ENCODE measurements at regions not wholly inside any gene's neighbourhood (a gene's known extent, or its start where the extent isn't known, plus 50 kb on each side); places are given as distances from the start of the nearest gene placed in this dataset.
"Not testable (repeated sequence)": the region's sequence is repeated elsewhere in the genome, so short reads cannot be mapped to it uniquely, and the experiment has no call there.

DNA sequence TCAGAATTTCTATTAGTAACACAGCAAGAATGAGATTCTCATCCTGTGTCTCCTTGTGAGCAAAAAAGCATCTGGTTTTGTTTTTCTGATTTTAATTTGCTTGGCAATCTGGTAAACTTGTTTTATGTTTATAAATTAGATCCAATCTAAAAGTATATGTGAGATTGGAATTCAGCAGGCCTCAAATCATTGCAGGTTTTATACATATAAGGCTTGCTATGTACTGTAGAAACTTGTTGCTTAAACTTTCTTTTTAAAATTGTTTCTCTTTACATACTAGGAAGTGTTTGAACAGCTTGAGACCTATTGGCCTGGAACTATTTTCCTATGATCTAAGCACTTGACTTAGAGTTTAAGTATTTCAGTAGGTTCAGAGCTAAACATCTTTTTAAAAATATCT is 1037.8 kb downstream of the NR2F1-AS1 start:
- no peaks in the 10 kb centered on the region for H3K4me1 ChIP-seq (ENCODE audit: insufficient read depth, low read length, poor library complexity, severe bottlenecking)
- no peaks in the 10 kb centered on the region for H3F3A ChIP-seq (ENCODE audit: low read depth)
- no peaks in the 10 kb centered on the region for H3K79me2 ChIP-seq (ENCODE audit: insufficient read depth, low read length)
- no peak overlapping the region for H3K9ac ChIP-seq (ENCODE audit: low read depth, low read length, poor library complexity, severe bottlenecking)
- no peaks in the 10 kb centered on the region for H4K20me1 ChIP-seq (ENCODE audit: insufficient read depth, low read length, poor library complexity, severe bottlenecking)
- H3K27me3 ChIP-seq (ENCODE audit: insufficient read depth, low read length, poor library complexity, severe bottlenecking) = no peaks in the 10 kb centered on the region
- no peaks in the 10 kb centered on the region for H3K9me2 ChIP-seq (replicated peaks; ENCODE audit: low read depth, low read length)
- TF ChIP-seq EZH2phosphoT487 (IDR thresholded peaks at IDR 0.05; ENCODE audit: borderline replicate concordance) = no peak
- TF ChIP-seq CTCF (conservative IDR thresholded peaks at IDR 0.05; ENCODE audit: low read length) = no peak
- no peaks in the 10 kb centered on the region for H3K36me3 ChIP-seq (ENCODE audit: insufficient read depth, low read length)
- H3K4me3 ChIP-seq (ENCODE audit: low read length, poor library complexity, severe bottlenecking) = no peak overlapping the region
- no peak overlapping the region for H2AFZ ChIP-seq (ENCODE audit: low read length)
- no peak overlapping the region for H3K4me2 ChIP-seq (ENCODE audit: low read depth, low read length, poor library complexity, severe bottlenecking)
- H3K9me3 ChIP-seq (ENCODE audit: insufficient read depth, low read depth, low read length) = no peaks in the 10 kb centered on the region

DNA sequence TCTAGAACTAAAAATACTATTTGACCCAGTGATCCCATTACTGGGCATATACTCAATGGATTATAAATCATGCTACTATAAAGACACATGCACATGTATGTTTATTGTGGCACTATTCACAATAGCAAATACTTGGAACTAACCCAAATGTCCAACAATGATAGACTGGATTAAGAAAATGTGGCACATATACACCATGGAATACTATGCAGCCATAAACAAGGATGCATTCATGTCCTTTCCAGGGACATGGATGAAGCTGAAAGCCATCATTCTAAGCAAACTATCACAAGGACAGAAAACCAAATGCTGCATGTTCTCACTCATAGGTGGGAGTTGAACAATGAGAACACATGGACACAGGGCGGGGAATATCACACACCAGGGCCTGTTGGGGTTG is 1039.0 kb downstream of the NR2F1-AS1 start:
- not testable (repeated sequence) for H3K36me3 ChIP-seq (ENCODE audit: insufficient read depth, low read length); H3K9ac ChIP-seq (ENCODE audit: low read depth, low read length, poor library complexity, severe bottlenecking); H3K27me3 ChIP-seq (ENCODE audit: insufficient read depth, low read length, poor library complexity, severe bottlenecking); H3K79me2 ChIP-seq (ENCODE audit: insufficient read depth, low read length); H4K20me1 ChIP-seq (ENCODE audit: insufficient read depth, low read length, poor library complexity, severe bottlenecking); H2AFZ ChIP-seq (ENCODE audit: low read length); H3K4me2 ChIP-seq (ENCODE audit: low read depth, low read length, poor library complexity, severe bottlenecking); H3K4me1 ChIP-seq (ENCODE audit: insufficient read depth, low read length, poor library complexity, severe bottlenecking); H3F3A ChIP-seq (ENCODE audit: low read depth); H3K9me3 ChIP-seq (ENCODE audit: insufficient read depth, low read depth, low read length); H3K9me2 ChIP-seq (replicated peaks; ENCODE audit: low read depth, low read length); H3K4me3 ChIP-seq (ENCODE audit: low read length, poor library complexity, severe bottlenecking)

DNA sequence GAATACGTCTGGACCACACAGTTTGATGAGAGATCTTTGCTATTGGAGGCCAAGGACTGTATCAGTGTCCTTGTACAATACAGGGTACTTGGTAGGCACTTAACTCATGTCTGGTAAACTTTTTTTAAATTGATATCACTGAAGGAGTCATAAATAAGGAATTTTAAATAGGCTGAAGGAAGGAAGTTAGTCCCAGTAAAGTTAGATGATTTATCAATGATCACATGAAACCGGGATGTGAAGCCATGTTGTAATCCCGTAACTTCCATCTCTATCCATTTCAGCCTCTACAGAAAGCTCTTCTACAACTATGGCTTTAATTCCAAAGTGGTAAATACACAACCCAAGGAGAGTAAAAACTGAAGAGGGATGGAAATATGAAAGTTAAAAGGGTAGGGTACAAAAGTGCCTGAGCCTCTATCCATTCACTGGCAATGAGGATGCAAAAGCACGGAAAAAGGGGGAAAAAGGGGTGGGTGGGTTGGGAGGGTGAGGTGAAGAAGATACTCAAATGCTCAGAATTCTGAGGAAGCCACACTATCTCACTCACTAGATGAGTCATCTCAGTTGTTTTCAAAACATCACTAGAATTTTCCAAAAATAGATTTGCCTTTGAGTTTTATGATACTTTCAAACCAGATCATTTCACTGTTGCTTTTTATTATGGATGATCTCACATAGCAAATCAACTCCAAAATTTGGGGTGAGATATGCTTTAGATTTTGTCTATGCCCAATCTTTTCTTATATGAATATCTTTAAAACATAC is 1053.5 kb downstream of the NR2F1-AS1 start:
- Histone ChIP-seq H3K9me3 (ENCODE audit: insufficient read depth, low read depth, low read length) (no peaks in the 10 kb centered on the region), H3K4me3 (ENCODE audit: low read length, poor library complexity, severe bottlenecking) (no peak overlapping the region), H3K4me2 (ENCODE audit: low read depth, low read length, poor library complexity, severe bottlenecking) (no peak overlapping the region), H3K27me3 (ENCODE audit: insufficient read depth, low read length, poor library complexity, severe bottlenecking) (no peaks in the 10 kb centered on the region), H4K20me1 (ENCODE audit: insufficient read depth, low read length, poor library complexity, severe bottlenecking) (no peaks in the 10 kb centered on the region), H3K79me2 (ENCODE audit: insufficient read depth, low read length) (no peaks in the 10 kb centered on the region), H3K9me2 (replicated peaks; ENCODE audit: low read depth, low read length) (no peaks in the 10 kb centered on the region), H2AFZ (ENCODE audit: low read length) (no peak overlapping the region), H3K9ac (ENCODE audit: low read depth, low read length, poor library complexity, severe bottlenecking) (no peak overlapping the region), H3K4me1 (ENCODE audit: insufficient read depth, low read length, poor library complexity, severe bottlenecking) (no peaks in the 10 kb centered on the region), H3F3A (ENCODE audit: low read depth) (no peaks in the 10 kb centered on the region), H3K36me3 (ENCODE audit: insufficient read depth, low read length) (no peaks in the 10 kb centered on the region)
- no peak for TF ChIP-seq CTCF (conservative IDR thresholded peaks at IDR 0.05; ENCODE audit: low read length)
- TF ChIP-seq EZH2phosphoT487 (IDR thresholded peaks at IDR 0.05; ENCODE audit: borderline replicate concordance) = no peak

DNA sequence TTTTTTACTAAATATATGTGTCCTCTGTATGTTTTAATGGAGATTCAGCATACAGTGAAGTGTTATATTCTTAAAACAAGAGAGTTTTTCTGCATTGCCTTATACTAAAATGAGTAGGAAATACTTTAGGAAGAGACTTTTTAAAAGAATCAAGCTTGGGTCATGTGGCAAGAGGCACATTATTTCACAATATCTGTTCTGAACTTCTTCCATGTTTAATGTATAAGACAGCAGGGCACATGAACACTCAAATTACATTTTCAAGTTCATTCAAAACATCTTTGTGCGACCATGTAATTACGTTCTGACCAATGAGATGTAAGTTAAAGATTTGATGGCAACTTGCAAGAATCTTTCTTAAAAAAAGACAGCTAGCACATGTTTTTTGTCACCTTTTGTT is 1055.9 kb downstream of the NR2F1-AS1 start:
- no peak for TF ChIP-seq CTCF (conservative IDR thresholded peaks at IDR 0.05; ENCODE audit: low read length)
- TF ChIP-seq EZH2phosphoT487 (IDR thresholded peaks at IDR 0.05; ENCODE audit: borderline replicate concordance) = no peak
- H3F3A ChIP-seq (ENCODE audit: low read depth) = no peaks in the 10 kb centered on the region

More for the DNA sequence above, 1055.9 kb downstream of the NR2F1-AS1 start:
- H3K4me2 ChIP-seq (ENCODE audit: low read depth, low read length, poor library complexity, severe bottlenecking) = no peak overlapping the region
- no peaks in the 10 kb centered on the region for H3K9me3 ChIP-seq (ENCODE audit: insufficient read depth, low read depth, low read length)
- no peak overlapping the region for H3K9ac ChIP-seq (ENCODE audit: low read depth, low read length, poor library complexity, severe bottlenecking)
- H4K20me1 ChIP-seq (ENCODE audit: insufficient read depth, low read length, poor library complexity, severe bottlenecking) = no peaks in the 10 kb centered on the region
- no peaks in the 10 kb centered on the region for H3K36me3 ChIP-seq (ENCODE audit: insufficient read depth, low read length)
- H3K79me2 ChIP-seq (ENCODE audit: insufficient read depth, low read length) = no peaks in the 10 kb centered on the region
- no peak overlapping the region for H3K4me3 ChIP-seq (ENCODE audit: low read length, poor library complexity, severe bottlenecking)
- H3K27me3 ChIP-seq (ENCODE audit: insufficient read depth, low read length, poor library complexity, severe bottlenecking) = no peaks in the 10 kb centered on the region
- H3K4me1 ChIP-seq (ENCODE audit: insufficient read depth, low read length, poor library complexity, severe bottlenecking) = no peaks in the 10 kb centered on the region
- H3K9me2 ChIP-seq (replicated peaks; ENCODE audit: low read depth, low read length) = no peaks in the 10 kb centered on the region
- no peak overlapping the region for H2AFZ ChIP-seq (ENCODE audit: low read length)

All from Loucy (cell line).